Parathyroid adenoma (tissue), 2 donors: ENCODE measurements at regions not wholly inside any gene's neighbourhood (a gene's known extent, or its start where the extent isn't known, plus 50 kb on each side); places are given as distances from the start of the nearest gene placed in this dataset.

Experiments
- H2AFZ ChIP-seq: fragments of 300-600 bp; sonication (generic); one replicate; pipeline ENCODE4 v1.7.0; 2017; ENCODE audit warnings: antibody characterized with exemption, mild to moderate bottlenecking
- H3K27ac ChIP-seq: fragments of 300-600 bp; sonication (generic); one replicate; pipeline ENCODE4 v1.7.0; 2017
- H3K27me3 ChIP-seq: fragments of 300-600 bp; sonication (generic); one replicate; pipeline ENCODE4 v1.7.0; 2017; ENCODE audit warnings: low read length; ENCODE audit not compliant: control insufficient read depth, insufficient read depth
- H3K36me3 ChIP-seq: fragments of 300-600 bp; sonication (generic); one replicate; pipeline ENCODE4 v1.7.0; 2017; ENCODE audit warnings: low read length; ENCODE audit not compliant: control insufficient read depth, insufficient read depth
- H3K4me1 ChIP-seq: fragments of 300-600 bp; sonication (generic); one replicate; pipeline ENCODE4 v1.7.0; 2017; ENCODE audit warnings: control low read depth
- H3K4me2 ChIP-seq: fragments of 300-600 bp; sonication (generic); one replicate; pipeline ENCODE4 v1.7.0; 2017; ENCODE audit warnings: low read length
- H3K4me3 ChIP-seq: fragments of 300-600 bp; sonication (generic); one replicate; pipeline ENCODE4 v1.7.0; 2017; ENCODE audit warnings: low read depth, low read length
- H3K79me2 ChIP-seq: fragments of 300-600 bp; sonication (generic); one replicate; pipeline ENCODE4 v1.7.0; 2017; ENCODE audit warnings: control low read depth
- H3K9ac ChIP-seq: fragments of 300-600 bp; sonication (generic); one replicate; pipeline ENCODE4 v1.7.0; 2017; ENCODE audit warnings: mild to moderate bottlenecking
- H3K9me3 ChIP-seq: fragments of 300-600 bp; sonication (generic); one replicate; pipeline ENCODE4 v1.7.0; 2017; ENCODE audit warnings: low read length; ENCODE audit not compliant: control insufficient read depth
- TF ChIP-seq, protein P1 (sequence below): fragments of 300-600 bp; sonication (generic); IDR thresholded peaks from one replicate; pipeline ENCODE4 v1.7.0; 2017; ENCODE audit warnings: antibody characterized with exemption, mild to moderate bottlenecking
- donor health status: primary hyperparathyroidism.

GRCh38 chr15:26015516-26016075 is 152.5 kb upstream of the ATP10A start:
- TF ChIP-seq, protein P1, sequence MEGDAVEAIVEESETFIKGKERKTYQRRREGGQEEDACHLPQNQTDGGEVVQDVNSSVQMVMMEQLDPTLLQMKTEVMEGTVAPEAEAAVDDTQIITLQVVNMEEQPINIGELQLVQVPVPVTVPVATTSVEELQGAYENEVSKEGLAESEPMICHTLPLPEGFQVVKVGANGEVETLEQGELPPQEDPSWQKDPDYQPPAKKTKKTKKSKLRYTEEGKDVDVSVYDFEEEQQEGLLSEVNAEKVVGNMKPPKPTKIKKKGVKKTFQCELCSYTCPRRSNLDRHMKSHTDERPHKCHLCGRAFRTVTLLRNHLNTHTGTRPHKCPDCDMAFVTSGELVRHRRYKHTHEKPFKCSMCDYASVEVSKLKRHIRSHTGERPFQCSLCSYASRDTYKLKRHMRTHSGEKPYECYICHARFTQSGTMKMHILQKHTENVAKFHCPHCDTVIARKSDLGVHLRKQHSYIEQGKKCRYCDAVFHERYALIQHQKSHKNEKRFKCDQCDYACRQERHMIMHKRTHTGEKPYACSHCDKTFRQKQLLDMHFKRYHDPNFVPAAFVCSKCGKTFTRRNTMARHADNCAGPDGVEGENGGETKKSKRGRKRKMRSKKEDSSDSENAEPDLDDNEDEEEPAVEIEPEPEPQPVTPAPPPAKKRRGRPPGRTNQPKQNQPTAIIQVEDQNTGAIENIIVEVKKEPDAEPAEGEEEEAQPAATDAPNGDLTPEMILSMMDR: no peak
- no peaks in the 10 kb centered on the region for H3K9me3 ChIP-seq
- no peak overlapping the region for H3K4me3 ChIP-seq
- no peaks in the 10 kb centered on the region for H3K36me3 ChIP-seq
- H3K4me2 ChIP-seq: no peak overlapping the region
- H3K27me3 ChIP-seq: no peaks in the 10 kb centered on the region
- H3K27ac ChIP-seq: no peak overlapping the region
- H3K9ac ChIP-seq: no peak overlapping the region
- H3K4me1 ChIP-seq: no peaks in the 10 kb centered on the region
- H2AFZ ChIP-seq: no peak overlapping the region
- no peaks in the 10 kb centered on the region for H3K79me2 ChIP-seq

DNA sequence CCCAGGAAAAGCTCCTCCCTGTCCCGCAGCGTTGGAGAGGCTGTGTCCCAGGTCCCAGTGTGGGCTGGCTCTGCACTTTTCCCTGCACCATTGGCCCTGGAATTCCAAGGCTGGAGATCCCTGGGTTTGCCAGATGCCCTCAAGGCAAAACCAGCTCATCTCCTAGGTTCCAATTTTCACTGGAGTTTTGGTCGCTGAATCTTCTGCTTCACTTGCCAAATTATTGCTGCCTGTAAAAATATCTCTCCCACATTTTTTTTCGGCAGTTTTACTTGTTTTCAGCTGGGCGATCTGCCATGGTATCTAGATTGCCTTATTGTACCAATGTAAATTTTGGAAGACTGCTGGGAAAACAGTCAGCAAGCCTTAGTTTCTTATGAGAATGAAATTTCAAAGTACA is 150.9 kb upstream of the ATP10A start:
- Histone ChIP-seq H3K9ac (no peak overlapping the region), H3K9me3 (no peaks in the 10 kb centered on the region), H3K27me3 (no peaks in the 10 kb centered on the region), H3K4me3 (no peak overlapping the region), H3K79me2 (no peaks in the 10 kb centered on the region), H2AFZ (no peak overlapping the region), H3K27ac (no peak overlapping the region), H3K4me1 (no peaks in the 10 kb centered on the region), H3K4me2 (no peak overlapping the region), H3K36me3 (no peaks in the 10 kb centered on the region)
- TF ChIP-seq, protein P1: no peak

- H3K36me3 ChIP-seq: no peaks in the 10 kb centered on the region
- H3K27ac ChIP-seq: no peak overlapping the region
- H3K27me3 ChIP-seq: no peaks in the 10 kb centered on the region
- H3K9me3 ChIP-seq: no peaks in the 10 kb centered on the region
- TF ChIP-seq, protein P1: no peak
- H3K4me2 ChIP-seq: no peak overlapping the region
- H2AFZ ChIP-seq: no peak overlapping the region
- H3K4me1 ChIP-seq: no peaks in the 10 kb centered on the region
- no peak overlapping the region for H3K4me3 ChIP-seq
- no peaks in the 10 kb centered on the region for H3K79me2 ChIP-seq
- H3K9ac ChIP-seq: no peak overlapping the region
These were observed 148.8 kb upstream of the ATP10A start for GRCh38 chr15:26011916-26012315.

DNA sequence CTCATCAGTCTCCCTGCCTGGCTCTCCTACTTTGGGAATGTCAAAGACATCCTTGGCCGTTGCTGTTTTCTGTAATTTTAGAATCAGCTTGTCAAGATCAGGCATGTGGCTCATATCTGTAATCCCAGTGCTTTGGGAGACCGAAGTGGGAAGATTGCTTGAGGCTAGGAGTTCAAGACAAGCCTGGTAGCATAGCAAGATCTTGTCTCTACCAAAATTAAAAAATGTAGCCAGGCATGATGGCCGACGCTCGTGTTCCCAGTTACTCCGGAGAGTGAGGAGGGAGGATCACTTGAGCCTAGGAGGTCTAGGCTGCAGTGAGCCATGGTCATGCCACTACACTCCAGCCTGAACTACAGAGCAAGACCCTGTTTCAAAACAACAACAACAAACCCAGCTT is 144.0 kb upstream of the ATP10A start:
- Histone ChIP-seq H3K27me3 (no peaks in the 10 kb centered on the region), H3K4me2 (no peak overlapping the region), H3K9ac (no peak overlapping the region), H2AFZ (no peak overlapping the region), H3K4me3 (no peak overlapping the region), H3K36me3 (no peaks in the 10 kb centered on the region), H3K4me1 (no peaks in the 10 kb centered on the region), H3K9me3 (no peaks in the 10 kb centered on the region), H3K27ac (no peak overlapping the region), H3K79me2 (no peaks in the 10 kb centered on the region)
- TF ChIP-seq, protein P1: no peak

- Histone ChIP-seq H3K9me3 (no peaks in the 10 kb centered on the region), H3K4me1 (no peaks in the 10 kb centered on the region), H3K27ac (no peak overlapping the region), H3K79me2 (no peaks in the 10 kb centered on the region), H3K9ac (no peak overlapping the region), H3K4me3 (no peak overlapping the region), H3K4me2 (no peak overlapping the region), H3K36me3 (no peaks in the 10 kb centered on the region), H3K27me3 (no peaks in the 10 kb centered on the region), H2AFZ (no peak overlapping the region)
- TF ChIP-seq, protein P1: no peak
These were observed 138.1 kb upstream of the ATP10A start for GRCh38 chr15:26001201-26001600.
